Ecto neural progenitor cell (in vitro differentiated cells): ENCODE measurements at regions not wholly inside any gene's neighbourhood (a gene's known extent, or its start where the extent isn't known, plus 50 kb on each side); places are given as distances from the start of the nearest gene placed in this dataset.
"Not testable (repeated sequence)": the region's sequence is repeated elsewhere in the genome, so short reads cannot be mapped to it uniquely, and the experiment has no call there.

Experiments used
- DNase-seq: peaks from one replicate; pipeline ENCODE4 v3.0.0-alpha.2; 2018; ENCODE audit warnings: low spot score

- no peak for DNase-seq
These were observed 737.2 kb upstream of the CHRM3 start for GRCh38 chr1:238649200-238649599.

- no peak for DNase-seq
These were observed 737.6 kb upstream of the CHRM3 start for GRCh38 chr1:238648751-238649150.

DNA sequence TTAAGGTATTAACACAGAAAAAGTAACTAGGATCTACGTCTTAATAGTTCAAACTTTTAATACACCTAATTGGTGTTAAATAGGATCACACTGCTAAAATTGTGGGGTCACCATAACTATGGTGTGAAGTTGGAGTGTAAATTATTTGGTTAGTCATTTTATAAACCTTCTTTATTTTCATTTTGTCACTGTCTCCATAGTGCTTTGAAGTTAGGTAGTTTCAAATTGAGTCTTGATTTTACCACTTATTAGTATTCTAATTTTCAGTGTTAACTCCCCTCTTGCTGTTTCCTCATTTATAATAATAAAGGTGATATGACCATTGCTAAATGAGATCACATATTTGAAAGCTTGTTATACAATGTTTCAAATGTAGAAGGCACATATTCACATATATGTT, 738.1 kb upstream of the CHRM3 start:
- DNase-seq, result no peak

DNA sequence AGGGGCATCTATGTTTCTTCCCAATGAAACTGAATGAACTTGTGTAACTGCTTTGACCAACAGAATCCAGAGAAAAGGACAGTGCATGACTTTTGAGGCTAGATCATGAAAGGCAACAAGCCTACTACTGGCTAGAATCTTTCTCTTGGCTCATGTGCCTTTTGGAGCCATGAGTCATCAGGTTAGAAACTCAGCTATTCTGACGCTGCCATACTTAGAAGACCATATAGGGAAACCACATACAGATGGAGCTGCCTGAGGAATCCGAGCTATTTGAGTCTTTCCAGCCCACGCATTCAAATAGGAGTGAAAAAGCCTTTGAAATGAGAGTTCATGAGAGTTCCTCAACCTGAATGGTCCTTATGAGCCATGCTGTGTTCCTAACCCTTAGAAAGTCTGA, 738.5 kb upstream of the CHRM3 start:
- DNase-seq, result no peak

DNA sequence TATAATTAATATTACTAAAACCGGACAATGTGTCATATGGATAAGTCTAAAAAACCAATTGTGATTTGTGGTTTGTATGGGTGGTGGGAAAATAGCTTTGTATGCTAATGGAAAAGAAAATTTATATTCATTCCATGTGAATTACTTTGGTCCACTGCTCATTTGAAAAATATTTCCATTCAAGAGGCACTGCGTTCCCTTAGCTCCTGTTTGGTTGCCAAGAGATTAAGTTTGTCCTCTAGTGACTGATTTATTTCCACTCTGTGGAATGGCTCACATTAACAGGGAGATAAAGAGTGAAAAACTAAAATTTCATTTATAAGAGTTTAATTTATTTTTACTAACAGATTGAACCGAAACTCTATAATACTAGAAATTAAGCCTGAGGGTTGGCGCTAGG, 744.1 kb upstream of the CHRM3 start:
- no peak for DNase-seq

GRCh38 chr1:238639861-238640260, 746.5 kb upstream of the CHRM3 start:
- DNase-seq, result no peak

DNA sequence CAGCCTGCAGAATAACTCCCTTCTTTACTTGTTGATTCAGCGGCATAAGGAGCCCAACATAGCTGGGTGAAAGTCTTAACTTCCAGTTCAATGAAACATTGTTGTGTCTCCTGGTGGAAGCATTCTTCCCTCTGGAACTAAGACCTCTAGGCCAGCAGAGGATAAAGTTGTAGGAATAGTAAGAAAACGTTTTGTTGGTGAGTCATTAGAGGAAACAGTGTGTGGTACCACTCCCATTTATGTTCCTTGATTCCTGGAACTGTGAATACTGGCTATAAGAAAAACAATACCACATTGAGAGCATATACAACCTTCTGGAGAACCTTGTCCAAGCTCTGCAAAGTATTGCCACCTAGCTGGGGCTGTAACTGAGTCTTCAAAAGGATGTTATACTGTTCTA, 737.4 kb upstream of the ZP4 start:
- DNase-seq, result no peak

GRCh38 chr1:238624776-238625175, 734.1 kb upstream of the ZP4 start:
- no peak for DNase-seq

- DNase-seq, result no peak
These were observed 730.7 kb upstream of the ZP4 start for GRCh38 chr1:238621405-238621804.

DNA sequence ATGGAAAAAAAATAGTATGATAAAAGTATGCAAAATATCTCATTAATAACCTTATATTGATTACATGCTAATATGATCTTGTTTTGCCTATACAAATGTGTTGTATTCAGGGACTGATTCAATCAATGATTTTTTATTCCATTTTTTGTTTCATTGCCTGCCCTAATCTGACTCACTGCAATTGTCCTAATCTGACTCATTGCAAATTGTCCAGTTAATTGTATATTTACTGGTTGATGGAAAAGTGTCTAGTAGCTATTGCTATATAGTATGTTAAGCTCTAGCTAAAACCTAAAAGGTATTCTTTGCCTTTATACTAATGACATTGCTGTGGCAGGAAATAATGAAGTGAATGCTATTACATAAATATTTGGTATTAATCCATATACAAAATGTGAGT, 728.9 kb upstream of the ZP4 start:
- no peak for DNase-seq

DNA sequence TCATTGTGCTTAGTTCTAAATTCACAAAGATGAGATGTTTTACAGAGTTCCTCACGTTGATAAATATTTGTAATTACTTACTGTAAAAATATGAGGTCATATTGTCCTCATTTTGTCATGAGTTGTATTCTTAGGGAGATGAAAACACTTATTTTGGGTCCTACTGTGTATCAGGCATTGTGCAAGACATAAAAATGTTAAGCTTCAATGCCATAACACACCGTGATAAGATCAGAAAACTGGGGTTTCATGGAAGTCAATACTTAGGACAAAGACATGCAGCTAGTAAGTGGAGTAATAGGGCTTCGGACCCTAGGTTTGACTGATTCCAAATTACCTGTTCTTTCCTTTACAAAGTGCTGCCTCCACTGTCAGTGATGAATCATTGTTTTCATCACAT, 720.7 kb upstream of the ZP4 start:
- no peak for DNase-seq

- no peak for DNase-seq
These were observed 717.4 kb upstream of the ZP4 start for GRCh38 chr1:238608144-238608543.

DNA sequence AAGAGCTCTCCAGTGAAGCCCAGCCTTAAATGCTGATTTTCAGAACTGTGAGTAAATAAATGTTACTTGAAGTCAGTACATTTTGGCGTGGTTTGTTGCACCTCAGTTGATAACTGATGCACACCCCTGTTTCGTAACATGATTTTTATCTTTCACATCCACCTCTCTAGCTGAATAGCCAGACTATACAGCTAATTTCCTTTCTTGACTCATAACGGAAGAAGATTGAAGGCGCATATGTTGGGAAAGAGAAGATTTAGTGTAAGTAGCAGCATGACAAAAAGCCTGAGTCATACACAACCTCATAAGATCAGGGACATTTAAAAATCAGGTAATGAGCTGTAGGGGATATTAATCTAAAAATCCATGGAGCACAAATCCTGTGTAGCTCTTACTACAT, 716.2 kb upstream of the ZP4 start:
- no peak for DNase-seq

DNA sequence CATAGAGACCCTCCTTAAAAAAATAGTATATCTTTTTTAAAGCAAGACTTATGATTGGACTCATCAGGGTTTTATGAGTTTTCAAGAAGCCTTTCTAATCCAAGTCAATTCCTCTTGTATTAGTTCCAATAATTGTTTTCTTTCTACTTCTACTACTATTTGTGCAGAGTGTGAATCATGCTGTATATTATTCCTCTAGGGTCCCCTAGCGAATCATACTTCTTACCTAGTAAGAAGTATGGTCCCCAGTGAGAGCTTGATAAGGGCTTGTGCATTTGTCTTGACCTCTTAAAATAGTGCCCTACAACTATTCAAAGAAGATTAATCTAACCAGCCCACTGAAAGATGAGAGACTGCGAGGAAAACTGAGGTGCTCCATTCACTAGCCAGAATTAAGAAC, 715.7 kb upstream of the ZP4 start:
- DNase-seq, result no peak

DNA sequence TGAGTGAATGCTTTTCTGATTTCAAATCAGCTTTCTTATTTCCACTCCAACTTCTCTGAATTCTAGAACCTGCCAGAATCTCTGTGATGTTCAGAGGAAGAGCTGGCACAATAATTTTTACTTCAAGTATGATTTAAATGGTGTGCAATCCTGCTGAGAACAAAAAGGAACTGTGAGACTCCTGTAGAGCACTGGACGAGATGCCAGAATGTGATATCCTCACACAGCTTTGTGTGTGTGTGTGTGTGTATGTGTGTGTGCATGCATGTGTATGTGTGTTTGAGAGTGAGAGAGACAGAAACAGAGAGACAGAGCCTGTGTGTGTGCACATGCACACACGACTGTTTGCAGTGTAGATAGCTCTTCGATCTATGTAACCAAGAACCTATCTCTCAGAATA, 713.6 kb upstream of the ZP4 start:
- no peak for DNase-seq

DNA sequence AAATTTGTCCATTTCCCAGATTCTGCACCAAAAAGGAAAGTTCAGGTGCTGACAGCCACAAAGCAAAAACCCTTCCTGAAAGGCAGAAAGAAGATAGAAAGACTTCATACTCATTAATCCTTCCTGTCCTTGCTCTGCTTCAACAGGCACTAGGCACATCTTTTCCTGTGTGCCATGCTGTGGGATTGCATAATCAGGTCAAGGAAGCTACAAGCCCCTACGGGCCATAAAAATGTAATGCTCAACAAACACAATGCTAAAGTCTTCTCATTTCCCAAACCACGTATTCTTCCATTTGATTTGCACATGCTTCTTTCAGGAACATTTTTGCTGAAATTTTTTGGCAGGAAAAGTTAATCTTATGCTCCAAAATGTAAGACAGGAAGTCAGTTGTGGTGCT, 710.9 kb upstream of the ZP4 start:
- DNase-seq, result not testable (repeated sequence)

DNA sequence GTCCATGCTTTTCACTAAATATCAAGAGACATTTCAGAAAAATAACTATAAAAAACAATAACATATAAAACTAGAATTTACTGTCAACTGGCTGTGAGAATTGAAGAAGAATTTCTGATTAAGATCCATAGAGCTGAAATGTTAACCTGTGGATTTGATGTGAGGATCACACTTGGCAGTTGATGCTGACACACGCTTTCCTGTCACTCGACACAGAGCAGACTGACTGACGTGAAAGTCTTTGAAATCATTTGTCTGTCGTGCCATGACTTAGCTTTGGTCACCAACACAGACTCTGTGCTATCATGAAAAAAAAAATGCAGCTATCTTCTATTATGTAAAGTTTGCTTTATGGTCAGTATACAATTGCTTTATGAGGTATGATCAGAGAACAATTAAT, 706.0 kb upstream of the ZP4 start:
- DNase-seq, result no peak

GRCh38 chr1:238592621-238593020, 701.9 kb upstream of the ZP4 start:
- no peak for DNase-seq

GRCh38 chr1:238589843-238590435, 699.2 kb upstream of the ZP4 start:
- DNase-seq, result no peak

DNA sequence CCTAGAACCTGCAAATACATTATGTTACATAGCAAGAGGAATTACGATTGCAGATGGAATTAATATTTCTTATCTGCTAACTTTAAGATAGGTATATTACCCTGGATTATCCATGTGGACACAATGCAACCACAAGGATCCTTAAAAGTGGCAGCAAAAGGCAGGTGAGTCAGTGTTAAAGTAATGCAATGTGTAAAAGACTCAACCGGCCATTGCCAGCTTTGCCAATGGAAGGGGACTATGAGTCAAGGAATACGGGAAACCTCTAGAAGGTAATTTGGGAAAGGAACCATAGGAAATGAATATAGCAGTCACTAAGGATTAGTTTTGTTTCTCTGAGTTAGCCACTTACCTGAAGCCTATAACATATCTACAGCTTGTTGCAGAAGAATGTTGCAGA, 692.1 kb upstream of the ZP4 start:
- no peak for DNase-seq

DNA sequence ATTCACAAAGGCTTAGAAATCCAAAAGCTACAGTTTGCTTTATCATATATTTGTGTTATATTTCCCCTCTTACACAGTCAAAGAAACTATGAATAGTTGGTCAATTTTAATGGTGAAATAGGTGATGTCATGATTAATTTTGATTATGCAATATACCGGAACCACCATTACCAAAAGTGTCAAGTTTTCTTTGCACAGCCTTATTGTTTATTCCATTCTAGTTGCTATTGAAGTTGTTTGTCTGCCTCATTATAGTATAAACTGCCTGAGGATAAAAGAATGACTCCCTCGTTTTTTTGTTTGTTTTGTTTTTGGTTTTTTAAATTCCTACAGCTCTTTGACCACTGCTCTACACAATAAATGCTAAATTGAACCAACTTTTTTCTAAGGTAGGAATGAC, 690.6 kb upstream of the ZP4 start:
- DNase-seq, result no peak

DNA sequence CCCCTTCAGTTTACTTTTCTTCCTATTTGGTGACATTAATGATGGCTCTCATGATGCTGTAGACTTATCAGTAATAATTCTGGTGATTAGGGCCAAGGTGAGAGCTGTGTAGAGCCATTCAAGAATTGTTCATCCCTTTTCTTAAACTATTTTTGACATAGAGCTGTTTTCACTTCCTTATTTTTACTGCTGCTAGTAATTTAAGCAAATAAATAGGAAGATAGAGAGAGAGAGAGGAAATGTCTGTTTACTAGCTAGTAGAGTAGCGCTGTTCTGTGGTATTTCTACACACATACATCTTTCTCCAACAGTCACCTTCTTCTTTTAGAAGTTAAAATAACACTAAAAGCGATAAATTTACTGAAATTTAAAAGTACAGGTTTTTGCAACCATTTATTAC, 678.0 kb upstream of the ZP4 start:
- no peak for DNase-seq

DNA sequence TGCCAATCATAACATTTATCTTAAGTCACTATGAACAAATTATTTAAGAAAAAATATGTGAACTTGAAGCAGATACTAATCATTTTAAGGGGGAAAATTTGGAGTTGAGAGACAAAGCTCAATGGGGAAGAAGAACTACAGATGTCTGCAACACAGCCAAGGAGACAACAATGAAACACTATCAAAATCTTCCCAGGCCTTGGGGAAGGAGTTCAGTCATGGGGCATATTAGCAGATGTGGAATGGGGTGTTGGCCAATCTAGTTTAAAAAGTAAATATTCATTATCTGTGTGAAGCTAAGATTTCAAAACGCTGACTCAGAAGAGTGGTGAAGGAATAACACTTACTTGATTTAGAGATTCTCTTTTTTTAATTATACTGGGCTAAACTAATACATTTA, 671.6 kb upstream of the ZP4 start:
- no peak for DNase-seq

DNA sequence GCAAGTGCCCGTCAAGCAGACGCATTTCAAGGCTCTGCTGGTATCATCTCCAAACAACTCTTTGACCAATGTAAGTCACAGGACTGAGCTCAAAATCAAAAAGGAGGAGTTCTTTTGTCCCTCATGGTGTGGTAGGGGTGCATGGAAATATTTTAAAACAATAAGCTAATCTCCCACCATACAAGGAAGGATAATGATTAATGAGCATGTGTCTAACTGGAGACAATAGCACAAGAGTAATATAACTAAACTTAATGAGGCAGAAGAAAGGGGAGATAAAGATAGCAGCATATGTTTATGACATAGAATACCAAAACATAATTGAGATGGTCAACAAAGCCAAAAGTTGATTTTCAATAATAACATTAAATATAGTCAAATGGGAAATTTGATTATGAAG, 668.0 kb upstream of the ZP4 start:
- DNase-seq, result no peak

GRCh38 chr1:238558156-238558555, 667.4 kb upstream of the ZP4 start:
- no peak for DNase-seq
